GM18870 (cell line): ENCODE measurements at regions not wholly inside any gene's neighbourhood (a gene's known extent, or its start where the extent isn't known, plus 50 kb on each side); places are given as distances from the start of the nearest gene placed in this dataset.
"Not testable (repeated sequence)": the region's sequence is repeated elsewhere in the genome, so short reads cannot be mapped to it uniquely, and the experiment has no call there.

Experiments used
- ATAC-seq: cut with Tn5 transposase; IDR thresholded peaks from one replicate; pipeline ENCODE4 v1.9.1; 2021; ENCODE audit warnings: moderate library complexity; ENCODE audit not compliant: unreplicated experiment

GRCh38 chr12:46942579-46942978 lies 116.8 kb upstream of the SLC38A4 start:
- ATAC-seq: no peak

GRCh38 chr12:46944088-46944487 lies 118.3 kb upstream of the SLC38A4 start:
- ATAC-seq: no peak

- ATAC-seq: no peak
Observed at GRCh38 chr12:46944771-46945170, 119.0 kb upstream of the SLC38A4 start.

- no peak for ATAC-seq
Observed at GRCh38 chr12:46945591-46945990, 119.8 kb upstream of the SLC38A4 start.

- no peak for ATAC-seq
Observed at GRCh38 chr12:46946137-46946536, 120.3 kb upstream of the SLC38A4 start.

- ATAC-seq: no peak
Observed at GRCh38 chr12:46948936-46949545, 123.2 kb upstream of the SLC38A4 start.

- no peak for ATAC-seq
Observed at GRCh38 chr12:46950094-46950493, 124.3 kb upstream of the SLC38A4 start.

GRCh38 chr12:46952880-46953483 lies 126.4 kb upstream of the PCED1B start:
- no peak for ATAC-seq

GRCh38 chr12:46956451-46957035 lies 122.9 kb upstream of the PCED1B start:
- ATAC-seq: no peak

- no peak for ATAC-seq
Observed at GRCh38 chr12:46958053-46958452, 121.4 kb upstream of the PCED1B start.

GRCh38 chr12:46958599-46959290 lies 120.7 kb upstream of the PCED1B start:
- ATAC-seq: no peak

GRCh38 chr12:46959502-46959901 lies 119.9 kb upstream of the PCED1B start:
- no peak for ATAC-seq

GRCh38 chr12:46960681-46961080 lies 118.7 kb upstream of the PCED1B start:
- no peak for ATAC-seq

GRCh38 chr12:46963191-46963590 lies 116.2 kb upstream of the PCED1B start:
- ATAC-seq: no peak

GRCh38 chr12:46963977-46964971 lies 115.1 kb upstream of the PCED1B start:
- ATAC-seq: no peak

- no peak for ATAC-seq
Observed at GRCh38 chr12:46965137-46965536, 114.3 kb upstream of the PCED1B start.

- ATAC-seq: no peak
Observed at GRCh38 chr12:46965880-46966279, 113.5 kb upstream of the PCED1B start.

- ATAC-seq: no peak
Observed at GRCh38 chr12:46970636-46971035, 108.8 kb upstream of the PCED1B start.

- ATAC-seq: not testable (repeated sequence)
Observed at GRCh38 chr12:46973937-46974336, 105.5 kb upstream of the PCED1B start.

GRCh38 chr12:46977871-46978375 lies 101.5 kb upstream of the PCED1B start:
- no peak for ATAC-seq

GRCh38 chr12:46981622-46982021 lies 97.8 kb upstream of the PCED1B start:
- ATAC-seq: no peak
